ENCODE measurements at regions not wholly inside any gene's neighbourhood (a gene's known extent, or its start where the extent isn't known, plus 50 kb on each side); places are given as distances from the start of the nearest gene placed in this dataset.

- TF ChIP-seq ESRRA (CRISPR knock-in tag; IDR thresholded peaks at IDR 0.05; ENCODE audit: borderline replicate concordance) (no peak), SP1 (CRISPR knock-in tag; conservative IDR thresholded peaks at IDR 0.05) (no peak), NFE2L1 (CRISPR knock-in tag; IDR thresholded peaks at IDR 0.05) (no peak), IRF2 (CRISPR knock-in tag; IDR thresholded peaks at IDR 0.05; ENCODE audit: borderline replicate concordance, low read depth) (no peak), ZNF671 (CRISPR knock-in tag; IDR thresholded peaks at IDR 0.05) (no peak), EMX1 (CRISPR knock-in tag; IDR thresholded peaks at IDR 0.05) (no peak)
These were observed 68.7 kb upstream of the TCF21 start (continued) for GRCh38 chr6:133820208-133820607.

DNA sequence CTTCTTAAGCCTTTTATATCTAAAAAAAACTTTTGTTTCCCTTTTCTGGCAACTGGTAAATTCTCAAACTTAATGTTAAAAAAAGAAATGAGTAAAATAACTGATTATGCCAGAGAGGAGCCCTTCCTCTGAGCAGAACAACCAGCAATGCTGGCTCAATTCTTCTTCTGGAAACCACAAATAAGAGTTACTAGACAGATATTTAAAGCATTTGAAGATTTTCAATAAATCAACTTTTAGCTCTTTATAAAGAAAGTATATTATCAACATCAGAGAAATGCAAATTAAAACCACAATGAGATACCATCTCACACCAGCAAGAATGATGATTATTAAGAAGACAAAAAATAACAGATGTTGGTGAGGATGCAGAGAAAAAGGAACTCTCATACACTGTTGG is 61.1 kb upstream of the TCF21 start:
- peaks cover 10% of the 10 kb centered on the region for H3K9me3 Mint-ChIP-seq
- no peak for DNase-seq (ENCODE audit: low spot score)
- ChIA-PET POLR2A (no interaction called here), CTCF (interaction anchor here (3.0 kb wide), 1 partner anchor 10 kb away, joined by 10 read pairs; no protein-coding TSS in a partner anchor)
- H3K27ac Mint-ChIP-seq: no peak overlapping the region
- ATAC-seq: no peak
- TF ChIP-seq KAT7 (CRISPR knock-in tag; IDR thresholded peaks at IDR 0.05; ENCODE audit: borderline replicate concordance) (no peak), NFE2L1 (CRISPR knock-in tag; IDR thresholded peaks at IDR 0.05) (no peak), ZNF423 (CRISPR knock-in tag; IDR thresholded peaks at IDR 0.05) (no peak)
- TF ChIP-seq, protein P1, sequence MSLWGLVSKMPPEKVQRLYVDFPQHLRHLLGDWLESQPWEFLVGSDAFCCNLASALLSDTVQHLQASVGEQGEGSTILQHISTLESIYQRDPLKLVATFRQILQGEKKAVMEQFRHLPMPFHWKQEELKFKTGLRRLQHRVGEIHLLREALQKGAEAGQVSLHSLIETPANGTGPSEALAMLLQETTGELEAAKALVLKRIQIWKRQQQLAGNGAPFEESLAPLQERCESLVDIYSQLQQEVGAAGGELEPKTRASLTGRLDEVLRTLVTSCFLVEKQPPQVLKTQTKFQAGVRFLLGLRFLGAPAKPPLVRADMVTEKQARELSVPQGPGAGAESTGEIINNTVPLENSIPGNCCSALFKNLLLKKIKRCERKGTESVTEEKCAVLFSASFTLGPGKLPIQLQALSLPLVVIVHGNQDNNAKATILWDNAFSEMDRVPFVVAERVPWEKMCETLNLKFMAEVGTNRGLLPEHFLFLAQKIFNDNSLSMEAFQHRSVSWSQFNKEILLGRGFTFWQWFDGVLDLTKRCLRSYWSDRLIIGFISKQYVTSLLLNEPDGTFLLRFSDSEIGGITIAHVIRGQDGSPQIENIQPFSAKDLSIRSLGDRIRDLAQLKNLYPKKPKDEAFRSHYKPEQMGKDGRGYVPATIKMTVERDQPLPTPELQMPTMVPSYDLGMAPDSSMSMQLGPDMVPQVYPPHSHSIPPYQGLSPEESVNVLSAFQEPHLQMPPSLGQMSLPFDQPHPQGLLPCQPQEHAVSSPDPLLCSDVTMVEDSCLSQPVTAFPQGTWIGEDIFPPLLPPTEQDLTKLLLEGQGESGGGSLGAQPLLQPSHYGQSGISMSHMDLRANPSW (CRISPR knock-in tag; conservative IDR thresholded peaks at IDR 0.05; ENCODE audit: low read depth): no peak
- no peaks in the 10 kb centered on the region for H3K4me1 Mint-ChIP-seq
- H3K4me3 Mint-ChIP-seq: no peak overlapping the region
- H3K27me3 Mint-ChIP-seq (ENCODE audit: low read depth): no peaks in the 10 kb centered on the region
- H3K36me3 Mint-ChIP-seq: no peaks in the 10 kb centered on the region

DNA sequence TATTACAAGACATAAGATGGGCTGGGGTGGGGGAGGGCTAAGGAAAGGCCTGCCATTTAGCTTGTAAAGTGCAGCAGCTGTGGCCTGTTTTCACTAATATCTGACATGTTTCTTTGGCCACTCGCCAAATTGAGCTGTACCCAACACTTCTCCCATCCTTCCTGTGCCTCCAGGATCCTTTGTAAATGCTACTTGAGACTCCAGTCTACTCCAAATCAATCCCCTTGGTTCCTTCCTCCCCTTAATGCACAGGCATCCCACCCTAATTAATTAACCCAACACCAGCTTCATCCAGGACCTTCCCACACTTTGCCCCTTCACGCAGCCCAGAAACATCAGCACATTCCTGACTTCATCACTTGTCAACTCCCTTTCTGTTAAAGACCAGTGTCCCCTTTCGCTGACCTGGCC is 55.0 kb upstream of the TCF21 start:
- H3K36me3 Mint-ChIP-seq: no peaks in the 10 kb centered on the region
- H3K4me3 Mint-ChIP-seq: no peak overlapping the region
- peaks cover 6% of the 10 kb centered on the region for H3K4me1 Mint-ChIP-seq
- H3K9me3 Mint-ChIP-seq: no peaks in the 10 kb centered on the region
- no peaks in the 10 kb centered on the region for H3K27me3 Mint-ChIP-seq (ENCODE audit: low read depth)
- POLR2A ChIA-PET: no interaction called here
- CTCF ChIA-PET: interaction anchor here (0.9 to 3.0 kb wide), 3 partner anchors 83 to 265 kb away, joined by 3 to 16 read pairs (median 3); no protein-coding TSS in a partner anchor
- DNase-seq (ENCODE audit: low spot score) (no peak), ATAC-seq (no peak)
- no peak overlapping the region for H3K27ac Mint-ChIP-seq
- TF ChIP-seq AFF4 (CRISPR knock-in tag; IDR thresholded peaks at IDR 0.05; ENCODE audit: borderline replicate concordance) (no peak), NFYB (CRISPR knock-in tag; conservative IDR thresholded peaks at IDR 0.05; ENCODE audit: low read depth) (no peak), GRHL2 (CRISPR knock-in tag; IDR thresholded peaks at IDR 0.05; ENCODE audit: insufficient replicate concordance, severe bottlenecking) (no peak), OVOL2 (CRISPR knock-in tag; IDR thresholded peaks at IDR 0.05; ENCODE audit: borderline replicate concordance) (no peak), ZNF219 (CRISPR knock-in tag; IDR thresholded peaks at IDR 0.05; ENCODE audit: borderline replicate concordance) (no peak)
- TF ChIP-seq, protein P2, sequence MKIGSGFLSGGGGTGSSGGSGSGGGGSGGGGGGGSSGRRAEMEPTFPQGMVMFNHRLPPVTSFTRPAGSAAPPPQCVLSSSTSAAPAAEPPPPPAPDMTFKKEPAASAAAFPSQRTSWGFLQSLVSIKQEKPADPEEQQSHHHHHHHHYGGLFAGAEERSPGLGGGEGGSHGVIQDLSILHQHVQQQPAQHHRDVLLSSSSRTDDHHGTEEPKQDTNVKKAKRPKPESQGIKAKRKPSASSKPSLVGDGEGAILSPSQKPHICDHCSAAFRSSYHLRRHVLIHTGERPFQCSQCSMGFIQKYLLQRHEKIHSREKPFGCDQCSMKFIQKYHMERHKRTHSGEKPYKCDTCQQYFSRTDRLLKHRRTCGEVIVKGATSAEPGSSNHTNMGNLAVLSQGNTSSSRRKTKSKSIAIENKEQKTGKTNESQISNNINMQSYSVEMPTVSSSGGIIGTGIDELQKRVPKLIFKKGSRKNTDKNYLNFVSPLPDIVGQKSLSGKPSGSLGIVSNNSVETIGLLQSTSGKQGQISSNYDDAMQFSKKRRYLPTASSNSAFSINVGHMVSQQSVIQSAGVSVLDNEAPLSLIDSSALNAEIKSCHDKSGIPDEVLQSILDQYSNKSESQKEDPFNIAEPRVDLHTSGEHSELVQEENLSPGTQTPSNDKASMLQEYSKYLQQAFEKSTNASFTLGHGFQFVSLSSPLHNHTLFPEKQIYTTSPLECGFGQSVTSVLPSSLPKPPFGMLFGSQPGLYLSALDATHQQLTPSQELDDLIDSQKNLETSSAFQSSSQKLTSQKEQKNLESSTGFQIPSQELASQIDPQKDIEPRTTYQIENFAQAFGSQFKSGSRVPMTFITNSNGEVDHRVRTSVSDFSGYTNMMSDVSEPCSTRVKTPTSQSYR (CRISPR knock-in tag; IDR thresholded peaks at IDR 0.05): no peak
